CD4-positive, alpha-beta T cell treated with Interleukin-17A for 4 hours (primary cell): ENCODE measurements at regions not wholly inside any gene's neighbourhood (a gene's known extent, or its start where the extent isn't known, plus 50 kb on each side); places are given as distances from the start of the nearest gene placed in this dataset.
"Not testable (repeated sequence)": the region's sequence is repeated elsewhere in the genome, so short reads cannot be mapped to it uniquely, and the experiment has no call there.

Experiments used
- DNase-seq: peaks from one replicate; pipeline ENCODE4 v3.0.0-alpha.2; 2020; ENCODE audit warnings: mixed read lengths

DNA sequence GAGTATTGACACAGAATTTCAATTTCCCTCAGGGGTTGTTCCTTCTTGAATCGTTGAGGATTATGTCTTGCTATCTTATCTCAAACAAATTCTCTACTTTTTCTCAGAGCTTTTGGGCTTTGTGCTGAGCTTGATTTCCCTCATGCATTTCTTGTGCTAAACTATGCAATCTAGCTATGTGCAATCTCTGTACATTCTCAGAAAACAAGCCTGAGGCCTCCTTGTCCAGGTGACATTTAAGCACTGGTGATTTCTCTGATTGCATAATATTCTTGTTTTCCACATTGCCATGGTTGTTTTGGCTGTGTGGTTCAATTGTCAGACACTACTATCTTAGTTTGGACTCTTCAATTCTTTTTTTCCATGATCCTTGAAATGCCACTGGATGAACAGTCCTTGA lies 81.2 kb upstream of the MAN1A1 start:
- no peak for DNase-seq

- DNase-seq, result no peak
These were observed 79.1 kb upstream of the MAN1A1 start for GRCh38 chr6:119428633-119429032.

- no peak for DNase-seq
These were observed 77.1 kb upstream of the MAN1A1 start for GRCh38 chr6:119426619-119427018.

DNA sequence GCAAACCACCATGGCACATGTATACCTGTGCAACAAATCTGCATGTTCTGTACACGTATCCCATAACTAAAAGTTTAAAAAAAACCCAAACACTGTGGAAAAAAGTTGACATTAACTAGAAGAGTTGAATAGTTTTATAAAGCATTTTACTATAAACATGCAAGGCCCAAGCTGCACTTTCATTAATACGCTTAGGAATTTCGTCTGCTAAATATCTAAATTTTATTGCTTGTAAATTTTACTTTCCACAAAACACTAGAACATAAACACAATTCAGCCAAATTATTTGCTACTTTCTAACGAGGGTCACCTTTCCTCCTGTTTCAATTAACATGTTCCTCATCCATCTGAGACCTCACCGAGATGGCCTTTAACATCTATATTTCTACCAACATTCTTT lies 74.4 kb upstream of the MAN1A1 start:
- no peak for DNase-seq

DNA sequence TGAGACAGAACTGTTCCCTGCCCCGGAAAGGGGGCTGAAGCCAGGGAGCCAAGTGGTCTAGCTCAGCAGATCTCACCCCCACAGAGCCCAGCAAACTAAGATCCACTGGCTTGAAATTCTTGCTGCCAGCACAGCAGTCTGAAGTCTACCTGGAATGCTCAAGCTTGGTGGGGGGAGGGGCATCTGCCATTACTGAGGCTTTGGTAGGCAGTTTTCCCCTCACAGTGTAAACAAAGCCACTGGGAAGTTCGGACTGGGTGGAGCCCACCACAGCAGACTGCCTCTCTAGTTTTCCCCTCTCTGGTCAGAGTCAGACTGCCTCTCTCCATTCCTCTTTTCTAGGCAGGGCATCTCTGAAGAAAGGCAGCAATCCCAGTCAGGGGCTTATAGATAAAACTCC lies 68.5 kb upstream of the MAN1A1 start:
- DNase-seq, result not testable (repeated sequence)

GRCh38 chr6:119407156-119407555 lies 57.6 kb upstream of the MAN1A1 start:
- no peak for DNase-seq

DNA sequence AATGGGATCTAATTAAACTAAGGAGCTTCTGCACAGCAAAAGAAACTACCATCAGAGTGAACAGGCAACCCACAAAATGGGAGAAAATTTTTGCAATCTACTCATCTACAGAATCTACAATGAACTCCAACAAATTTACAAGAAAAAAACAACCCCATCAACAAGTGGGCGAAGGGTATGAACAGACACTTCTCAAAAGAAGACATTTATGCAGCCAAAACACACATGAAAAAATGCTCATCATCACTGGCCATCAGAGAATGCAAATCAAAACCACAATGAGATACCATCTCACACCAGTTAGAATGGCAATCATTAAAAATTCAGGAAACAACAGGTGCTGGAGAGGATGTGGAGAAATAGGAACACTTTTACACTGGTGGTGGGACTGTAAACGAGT lies 55.6 kb upstream of the MAN1A1 start:
- DNase-seq, result not testable (repeated sequence)
